ENCODE measurements at regions not wholly inside any gene's neighbourhood (a gene's known extent, or its start where the extent isn't known, plus 50 kb on each side); places are given as distances from the start of the nearest gene placed in this dataset.

GRCh38 chr1:221632072-221632471 lies 109.8 kb downstream of the DUSP10 start:
- Histone ChIP-seq H3K79me2 (ENCODE audit: control insufficient read depth, insufficient read depth, low read length) (no peaks in the 10 kb centered on the region), H3K4me3 (no peak overlapping the region), H3K4me2 (ENCODE audit: control insufficient read depth, insufficient read depth) (no peak overlapping the region), H3K27ac (ENCODE audit: control insufficient read depth, insufficient read depth) (no peak overlapping the region), H3K9me3 (replicated peaks; ENCODE audit: control insufficient read depth, insufficient read depth, low read length) (no peaks in the 10 kb centered on the region; the same call in none of the 3 replicates), H2AFZ (ENCODE audit: control insufficient read depth, low read depth, low read length) (no peak overlapping the region), H4K20me1 (ENCODE audit: control insufficient read depth, insufficient read depth) (no peaks in the 10 kb centered on the region), H3K27me3 (replicated peaks in 1 of 2; ENCODE audit: control insufficient read depth in 2 of 2, insufficient read depth in 2 of 2, low read length in 1 of 2) (no peaks in the 10 kb centered on the region), H3K36me3 (ENCODE audit: control insufficient read depth in 2 of 2, insufficient read depth in 2 of 2, low read length in 1 of 2) (no peaks in the 10 kb centered on the region), H3K9ac (ENCODE audit: control insufficient read depth, insufficient read depth, low read length) (no peak overlapping the region), H3K4me1 (ENCODE audit: control insufficient read depth, insufficient read depth, low read length) (no peaks in the 10 kb centered on the region)
- ATAC-seq (no peak), FAIRE-seq (no peak), DNase-seq (ENCODE audit: low read depth, low spot score) (no peak)
- intact Hi-C loops (cut with micrococcal nuclease; ENCODE audit: unreplicated experiment) = no loop called here
- SMC1A ChIA-PET (ENCODE audit: uncharacterized antibody, unreplicated experiment) = interaction anchor here (1.0 to 1.9 kb wide), 4 partner anchors 10 to 109 kb away, joined by 4 to 5 read pairs (median 4); no protein-coding TSS in a partner anchor
- BruUV-seq (replicated peaks) = no TSS peak
- RAD21 ChIA-PET (ENCODE audit: unreplicated experiment) = interaction anchor here (0.6 to 1.0 kb wide), 3 partner anchors 9 to 468 kb away, joined by 3 to 5 read pairs (median 3); no protein-coding TSS in a partner anchor
- CTCF ChIA-PET = interaction anchor here (1.2 kb wide), 1 partner anchor 30 kb away, joined by 4 read pairs; no protein-coding TSS in a partner anchor
- POLR2A ChIA-PET = no interaction called here
- in situ Hi-C loops (cut with MboI) = no loop called here
- no peak for TF ChIP-seq TCF12 (IDR thresholded peaks at IDR 0.05; ENCODE audit: low read depth, low read length)
- no peak for TF ChIP-seq NR2F1 (conservative IDR thresholded peaks at IDR 0.05)
- no peak for TF ChIP-seq IRF5 (IDR thresholded peaks at IDR 0.05; ENCODE audit: borderline replicate concordance)
- no peak for TF ChIP-seq POLR2AphosphoS2 (IDR thresholded peaks at IDR 0.05; ENCODE audit: low read depth, low read length)
- TF ChIP-seq EGR1 (IDR thresholded peaks at IDR 0.05; ENCODE audit: borderline replicate concordance in 1 of 2, low read depth in 2 of 2, low read length in 2 of 2) = no peak
- no peak for TF ChIP-seq BACH1 (IDR thresholded peaks at IDR 0.05; ENCODE audit: borderline replicate concordance)
- 70% methylated on average over 4 of the region's 4 CpGs for WGBS (ENCODE audit: insufficient coverage, insufficient replicate concordance, low lambda C conversion rate, missing lambda C conversion rate)

- no TSS peak for BruUV-seq (replicated peaks)
- in situ Hi-C loops (cut with MboI) = no loop called here
- SMC1A ChIA-PET (ENCODE audit: uncharacterized antibody, unreplicated experiment) = no interaction called here
- 74% methylated on average over 5 of the region's 5 CpGs for WGBS (ENCODE audit: insufficient coverage, insufficient replicate concordance, low lambda C conversion rate, missing lambda C conversion rate)
- no peak for FAIRE-seq
- no peaks in the 10 kb centered on the region for H3K4me1 ChIP-seq (ENCODE audit: control insufficient read depth, insufficient read depth, low read length)
- no peak overlapping the region for H3K4me3 ChIP-seq
- RAD21 ChIA-PET (ENCODE audit: unreplicated experiment) = no interaction called here
- no peaks in the 10 kb centered on the region; the same call in none of the 3 replicates for H3K9me3 ChIP-seq (replicated peaks; ENCODE audit: control insufficient read depth, insufficient read depth, low read length)
- CTCF ChIA-PET = no interaction called here
- no peak overlapping the region for H3K9ac ChIP-seq (ENCODE audit: control insufficient read depth, insufficient read depth, low read length)
- POLR2A ChIA-PET = no interaction called here
- intact Hi-C loops (cut with micrococcal nuclease; ENCODE audit: unreplicated experiment) = no loop called here
- no peak overlapping the region for H3K27ac ChIP-seq (ENCODE audit: control insufficient read depth, insufficient read depth)
- H4K20me1 ChIP-seq (ENCODE audit: control insufficient read depth, insufficient read depth) = no peaks in the 10 kb centered on the region
- no peaks in the 10 kb centered on the region for H3K79me2 ChIP-seq (ENCODE audit: control insufficient read depth, insufficient read depth, low read length)
- no peaks in the 10 kb centered on the region for H3K27me3 ChIP-seq (replicated peaks in 1 of 2; ENCODE audit: control insufficient read depth in 2 of 2, insufficient read depth in 2 of 2, low read length in 1 of 2)
- H3K4me2 ChIP-seq (ENCODE audit: control insufficient read depth, insufficient read depth) = no peak overlapping the region
- no peaks in the 10 kb centered on the region for H3K36me3 ChIP-seq (ENCODE audit: control insufficient read depth in 2 of 2, insufficient read depth in 2 of 2, low read length in 1 of 2)
- no peak overlapping the region for H2AFZ ChIP-seq (ENCODE audit: control insufficient read depth, low read depth, low read length)
- DNase-seq (ENCODE audit: low read depth, low spot score) = no peak
- ATAC-seq = no peak
- TF ChIP-seq BRCA1 (IDR thresholded peaks at IDR 0.05; ENCODE audit: low read depth, low read length) = no peak
- no peak for TF ChIP-seq NR2F1 (conservative IDR thresholded peaks at IDR 0.05)
- TF ChIP-seq NR2C2 (IDR thresholded peaks at IDR 0.05; ENCODE audit: borderline replicate concordance, control insufficient read depth, insufficient read length, low read depth) = no peak
- no peak for TF ChIP-seq ZNF622 (IDR thresholded peaks at IDR 0.05)
- no peak for TF ChIP-seq POU2F2 (IDR thresholded peaks at IDR 0.05; ENCODE audit: borderline replicate concordance, low read depth, low read length)
- TF ChIP-seq DPF2 (IDR thresholded peaks at IDR 0.05) = no peak
- TF ChIP-seq ZBTB4 (CRISPR knock-in tag; IDR thresholded peaks at IDR 0.05) = no peak
- TF ChIP-seq CHD1 (IDR thresholded peaks at IDR 0.05; ENCODE audit: low read depth, low read length) = no peak
- no peak for TF ChIP-seq RAD21 (IDR thresholded peaks at IDR 0.05; ENCODE audit: insufficient read depth, low read depth, low read length)
Measured at GRCh38 chr1:221633841-221634409, 108.0 kb downstream of the DUSP10 start.
